ENCODE measurements at regions not wholly inside any gene's neighbourhood (a gene's known extent, or its start where the extent isn't known, plus 50 kb on each side); places are given as distances from the start of the nearest gene placed in this dataset.

DNA sequence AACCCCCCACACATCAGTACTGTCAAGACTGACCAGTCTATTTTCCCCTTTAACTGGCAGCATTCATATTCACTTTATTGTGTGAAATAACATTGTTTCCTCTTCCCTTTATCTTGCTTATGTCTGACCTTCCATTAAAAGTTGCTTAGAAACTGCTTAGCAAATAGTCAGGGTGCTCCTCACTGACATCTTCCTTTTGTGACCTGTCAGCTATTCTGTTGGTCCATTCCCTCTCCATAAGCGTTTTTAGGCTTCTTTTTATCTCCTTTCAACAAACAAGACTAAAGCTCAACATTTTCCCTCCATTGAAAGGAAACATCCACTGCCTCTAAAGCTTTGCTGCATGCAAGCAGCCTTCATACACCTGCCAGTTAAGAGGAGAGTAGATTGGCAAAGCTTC lies 147.7 kb upstream of the VGLL2 start:
- TF ChIP-seq, protein P1, sequence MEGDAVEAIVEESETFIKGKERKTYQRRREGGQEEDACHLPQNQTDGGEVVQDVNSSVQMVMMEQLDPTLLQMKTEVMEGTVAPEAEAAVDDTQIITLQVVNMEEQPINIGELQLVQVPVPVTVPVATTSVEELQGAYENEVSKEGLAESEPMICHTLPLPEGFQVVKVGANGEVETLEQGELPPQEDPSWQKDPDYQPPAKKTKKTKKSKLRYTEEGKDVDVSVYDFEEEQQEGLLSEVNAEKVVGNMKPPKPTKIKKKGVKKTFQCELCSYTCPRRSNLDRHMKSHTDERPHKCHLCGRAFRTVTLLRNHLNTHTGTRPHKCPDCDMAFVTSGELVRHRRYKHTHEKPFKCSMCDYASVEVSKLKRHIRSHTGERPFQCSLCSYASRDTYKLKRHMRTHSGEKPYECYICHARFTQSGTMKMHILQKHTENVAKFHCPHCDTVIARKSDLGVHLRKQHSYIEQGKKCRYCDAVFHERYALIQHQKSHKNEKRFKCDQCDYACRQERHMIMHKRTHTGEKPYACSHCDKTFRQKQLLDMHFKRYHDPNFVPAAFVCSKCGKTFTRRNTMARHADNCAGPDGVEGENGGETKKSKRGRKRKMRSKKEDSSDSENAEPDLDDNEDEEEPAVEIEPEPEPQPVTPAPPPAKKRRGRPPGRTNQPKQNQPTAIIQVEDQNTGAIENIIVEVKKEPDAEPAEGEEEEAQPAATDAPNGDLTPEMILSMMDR (IDR thresholded peaks at IDR 0.05; ENCODE audit: low read depth, low read length, missing input control): no peak
- TF ChIP-seq FOXA1 (IDR thresholded peaks at IDR 0.05) (no peak), YY1 (IDR thresholded peaks at IDR 0.05) (no peak)
- TF ChIP-seq, protein P2, sequence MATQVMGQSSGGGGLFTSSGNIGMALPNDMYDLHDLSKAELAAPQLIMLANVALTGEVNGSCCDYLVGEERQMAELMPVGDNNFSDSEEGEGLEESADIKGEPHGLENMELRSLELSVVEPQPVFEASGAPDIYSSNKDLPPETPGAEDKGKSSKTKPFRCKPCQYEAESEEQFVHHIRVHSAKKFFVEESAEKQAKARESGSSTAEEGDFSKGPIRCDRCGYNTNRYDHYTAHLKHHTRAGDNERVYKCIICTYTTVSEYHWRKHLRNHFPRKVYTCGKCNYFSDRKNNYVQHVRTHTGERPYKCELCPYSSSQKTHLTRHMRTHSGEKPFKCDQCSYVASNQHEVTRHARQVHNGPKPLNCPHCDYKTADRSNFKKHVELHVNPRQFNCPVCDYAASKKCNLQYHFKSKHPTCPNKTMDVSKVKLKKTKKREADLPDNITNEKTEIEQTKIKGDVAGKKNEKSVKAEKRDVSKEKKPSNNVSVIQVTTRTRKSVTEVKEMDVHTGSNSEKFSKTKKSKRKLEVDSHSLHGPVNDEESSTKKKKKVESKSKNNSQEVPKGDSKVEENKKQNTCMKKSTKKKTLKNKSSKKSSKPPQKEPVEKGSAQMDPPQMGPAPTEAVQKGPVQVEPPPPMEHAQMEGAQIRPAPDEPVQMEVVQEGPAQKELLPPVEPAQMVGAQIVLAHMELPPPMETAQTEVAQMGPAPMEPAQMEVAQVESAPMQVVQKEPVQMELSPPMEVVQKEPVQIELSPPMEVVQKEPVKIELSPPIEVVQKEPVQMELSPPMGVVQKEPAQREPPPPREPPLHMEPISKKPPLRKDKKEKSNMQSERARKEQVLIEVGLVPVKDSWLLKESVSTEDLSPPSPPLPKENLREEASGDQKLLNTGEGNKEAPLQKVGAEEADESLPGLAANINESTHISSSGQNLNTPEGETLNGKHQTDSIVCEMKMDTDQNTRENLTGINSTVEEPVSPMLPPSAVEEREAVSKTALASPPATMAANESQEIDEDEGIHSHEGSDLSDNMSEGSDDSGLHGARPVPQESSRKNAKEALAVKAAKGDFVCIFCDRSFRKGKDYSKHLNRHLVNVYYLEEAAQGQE (IDR thresholded peaks at IDR 0.05): no peak
